RWPE1 (cell line): ENCODE measurements at regions not wholly inside any gene's neighbourhood (a gene's known extent, or its start where the extent isn't known, plus 50 kb on each side); places are given as distances from the start of the nearest gene placed in this dataset.
A peak's percentile ranks its signal among the peaks of the same experiment; 100 is the strongest.
"Not testable (repeated sequence)": the region's sequence is repeated elsewhere in the genome, so short reads cannot be mapped to it uniquely, and the experiment has no call there.

Source experiments
- CTCF ChIA-PET: fragments of 350-600 bp; sonication (Branson Sonifier 250); formaldehyde crosslinking; extraction: SDS; loops from one replicate; lab custom pipeline; 2021; lab: Yijun Ruan, JAX
- POLR2A ChIA-PET: fragments of 400-600 bp; formaldehyde crosslinking; extraction: SDS; loops from one replicate; lab custom pipeline; 2020; ENCODE audit warnings: antibody characterized with exemption; ENCODE audit not compliant: low non-redundant PET; lab: Yijun Ruan, JAX
- DNase-seq: peaks from one replicate; pipeline ENCODE4 v3.0.0; 2012; ENCODE audit warnings: low spot score
- H3K27ac ChIP-seq: fragments of 450-650 bp; 2 replicates; pipeline ENCODE4 v1.5.1; 2017
- CTCF ChIP-seq: fragments of 450-650 bp; conservative IDR thresholded peaks from 2 replicates; pipeline ENCODE4 v1.5.1; 2017; ENCODE audit warnings: low read depth, mild to moderate bottlenecking

GRCh38 chr9:26655166-26655565 is 237.4 kb downstream of the CAAP1 start:
- TF ChIP-seq CTCF = no peak
- CTCF ChIA-PET = no interaction called here
- no peak overlapping the region for H3K27ac ChIP-seq
- POLR2A ChIA-PET = no interaction called here
- DNase-seq = no peak

GRCh38 chr9:26650325-26650724 is 242.3 kb downstream of the CAAP1 start:
- no peak for DNase-seq
- ChIA-PET POLR2A (no interaction called here), CTCF (no interaction called here)
- TF ChIP-seq CTCF = no peak
- H3K27ac ChIP-seq = no peak overlapping the region

GRCh38 chr9:26643826-26644225 is 248.8 kb downstream of the CAAP1 start:
- ChIA-PET CTCF (interaction anchor here (0.6 kb wide), 1 partner anchor 27 kb away, joined by 3 read pairs; no protein-coding TSS in a partner anchor), POLR2A (no interaction called here)
- DNase-seq = no peak
- TF ChIP-seq CTCF = no peak
- no peak overlapping the region for H3K27ac ChIP-seq

- no peak for TF ChIP-seq CTCF
- ChIA-PET CTCF (interaction anchor here (0.6 to 1.2 kb wide), 2 partner anchors 9 to 217 kb away, joined by 3 to 4 read pairs; no protein-coding TSS in a partner anchor), POLR2A (no interaction called here)
- no peak for DNase-seq
- H3K27ac ChIP-seq = no peak overlapping the region
These were observed 252.8 kb downstream of the CAAP1 start for GRCh38 chr9:26639761-26640160.

DNA sequence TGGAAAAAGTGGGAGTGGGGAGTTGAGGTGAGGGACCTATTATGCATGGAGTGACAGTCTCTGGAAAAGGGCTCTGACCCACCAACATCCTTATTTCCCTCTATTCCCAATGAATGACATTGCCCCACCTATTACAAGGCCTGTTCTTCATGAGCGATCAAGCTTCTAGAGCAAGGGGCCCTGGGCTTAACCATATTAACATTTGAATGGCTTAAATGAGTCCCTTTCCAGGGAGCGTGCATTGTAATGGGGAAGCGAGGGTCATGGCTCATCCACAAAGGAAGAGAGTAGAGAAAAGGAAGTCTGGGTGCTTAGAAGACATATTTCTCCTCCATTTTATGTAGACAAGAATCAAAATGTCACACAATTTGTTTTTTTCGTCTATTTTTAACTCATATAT is 255.5 kb downstream of the CAAP1 start:
- TF ChIP-seq CTCF = no peak
- ChIA-PET CTCF (no interaction called here), POLR2A (no interaction called here)
- no peak for DNase-seq
- no peak overlapping the region for H3K27ac ChIP-seq

DNA sequence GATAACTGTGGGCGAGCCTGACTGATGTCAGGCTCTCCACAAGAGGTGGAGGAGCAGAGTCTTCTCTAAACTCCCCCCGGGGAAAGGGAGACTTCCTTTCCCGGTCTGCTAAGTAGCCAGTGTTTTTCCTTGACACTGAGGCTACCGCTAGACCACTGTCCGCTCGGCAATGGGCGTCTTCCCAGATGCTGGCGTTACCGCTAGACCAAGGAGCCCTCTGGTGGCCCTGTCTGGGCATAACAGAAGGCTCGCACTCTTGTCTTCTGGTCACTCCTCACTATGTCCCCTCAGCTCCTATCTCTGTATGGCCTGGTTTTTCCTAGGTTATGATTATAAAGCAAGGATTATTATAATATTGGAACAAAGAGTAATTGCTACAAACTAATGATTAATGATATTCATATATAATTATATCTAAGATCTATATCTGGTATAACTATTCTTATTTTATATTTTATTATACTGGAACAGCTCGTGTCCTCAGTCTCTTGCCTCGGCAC is 278.7 kb downstream of the CAAP1 start:
- DNase-seq, H3K27ac ChIP-seq, POLR2A ChIA-PET: not testable (repeated sequence)
- CTCF ChIA-PET = interaction anchor here (0.6 to 1.4 kb wide), 3 partner anchors 45 to 65 kb away, joined by 3 to 4 read pairs (median 4); no protein-coding TSS in a partner anchor
- peak; percentile 69 for TF ChIP-seq CTCF
